ENCODE measurements at regions not wholly inside any gene's neighbourhood (a gene's known extent, or its start where the extent isn't known, plus 50 kb on each side); places are given as distances from the start of the nearest gene placed in this dataset.

- Mint-ChIP-seq H3K4me3 (ENCODE audit: unreplicated experiment) (no peak overlapping the region), H3K27me3 (ENCODE audit: insufficient read depth, unreplicated experiment) (no peaks in the 10 kb centered on the region), H3K4me1 (ENCODE audit: low read depth, unreplicated experiment) (no peaks in the 10 kb centered on the region), H3K9me3 (ENCODE audit: unreplicated experiment) (no peaks in the 10 kb centered on the region), H3K36me3 (ENCODE audit: insufficient read depth, unreplicated experiment) (no peaks in the 10 kb centered on the region), H3K27ac (ENCODE audit: unreplicated experiment) (no peak overlapping the region)
- no TSS peak for BruUV-seq (replicated peaks)
- Histone ChIP-seq H3K4me1 (no peaks in the 10 kb centered on the region), H3K36me3 (ENCODE audit: control insufficient read depth, insufficient read depth, low read length) (no peaks in the 10 kb centered on the region), H3K9me3 (no peaks in the 10 kb centered on the region), H3K4me3 (ENCODE audit: low read depth, low read length) (no peak overlapping the region), H3K27me3 (replicated peaks; ENCODE audit: control insufficient read depth, insufficient read depth, low read length) (no peaks in the 10 kb centered on the region)
- ChIA-PET POLR2A (no interaction called here), CTCF (no interaction called here)
- TF ChIP-seq CTCF (IDR thresholded peaks at IDR 0.05; ENCODE audit: insufficient read depth in 1 of 2, low read depth in 1 of 2, low read length in 1 of 2, severe bottlenecking in 1 of 2, unreplicated experiment in 1 of 2) = no peak
- DNase-seq = no peak
- intact Hi-C loops (cut with micrococcal nuclease; ENCODE audit: unreplicated experiment) = no loop called here
Observed at GRCh38 chr1:199691540-199691939, 336.0 kb upstream of the NR5A2 start.

- no peaks in the 10 kb centered on the region for H3K9me3 ChIP-seq
- H3K4me3 ChIP-seq (ENCODE audit: low read depth, low read length) = no peak overlapping the region
- no peaks in the 10 kb centered on the region for H3K4me1 ChIP-seq
- Mint-ChIP-seq H3K9me3 (ENCODE audit: unreplicated experiment) (no peaks in the 10 kb centered on the region), H3K4me1 (ENCODE audit: low read depth, unreplicated experiment) (no peaks in the 10 kb centered on the region), H3K4me3 (ENCODE audit: unreplicated experiment) (no peak overlapping the region), H3K27ac (ENCODE audit: unreplicated experiment) (no peak overlapping the region), H3K27me3 (ENCODE audit: insufficient read depth, unreplicated experiment) (peaks cover 2% of the 10 kb centered on the region), H3K36me3 (ENCODE audit: insufficient read depth, unreplicated experiment) (no peaks in the 10 kb centered on the region)
- POLR2A ChIA-PET = no interaction called here
- CTCF ChIA-PET = no interaction called here
- no peaks in the 10 kb centered on the region for H3K36me3 ChIP-seq (ENCODE audit: control insufficient read depth, insufficient read depth, low read length)
- intact Hi-C loops (cut with micrococcal nuclease; ENCODE audit: unreplicated experiment) = no loop called here
- no TSS peak for BruUV-seq (replicated peaks)
- no peak for TF ChIP-seq CTCF (IDR thresholded peaks at IDR 0.05; ENCODE audit: insufficient read depth in 1 of 2, low read depth in 1 of 2, low read length in 1 of 2, severe bottlenecking in 1 of 2, unreplicated experiment in 1 of 2)
- no peak for DNase-seq
- H3K27me3 ChIP-seq (replicated peaks; ENCODE audit: control insufficient read depth, insufficient read depth, low read length) = no peaks in the 10 kb centered on the region
Observed at GRCh38 chr1:199693724-199694123, 333.8 kb upstream of the NR5A2 start.

GRCh38 chr1:199696225-199696624 lies 331.3 kb upstream of the NR5A2 start:
- Histone ChIP-seq H3K4me3 (ENCODE audit: low read depth, low read length) (no peak overlapping the region), H3K27me3 (replicated peaks; ENCODE audit: control insufficient read depth, insufficient read depth, low read length) (no peaks in the 10 kb centered on the region), H3K4me1 (no peaks in the 10 kb centered on the region), H3K36me3 (ENCODE audit: control insufficient read depth, insufficient read depth, low read length) (no peaks in the 10 kb centered on the region), H3K9me3 (no peaks in the 10 kb centered on the region)
- peaks cover 6% of the 10 kb centered on the region for H3K27me3 Mint-ChIP-seq (ENCODE audit: insufficient read depth, unreplicated experiment)
- H3K9me3 Mint-ChIP-seq (ENCODE audit: unreplicated experiment) = no peaks in the 10 kb centered on the region
- BruUV-seq (replicated peaks) = no TSS peak
- CTCF ChIA-PET = no interaction called here
- no peak for TF ChIP-seq CTCF (IDR thresholded peaks at IDR 0.05; ENCODE audit: insufficient read depth in 1 of 2, low read depth in 1 of 2, low read length in 1 of 2, severe bottlenecking in 1 of 2, unreplicated experiment in 1 of 2)
- DNase-seq = no peak
- no peak overlapping the region for H3K27ac Mint-ChIP-seq (ENCODE audit: unreplicated experiment)
- intact Hi-C loops (cut with micrococcal nuclease; ENCODE audit: unreplicated experiment) = no loop called here
- H3K4me1 Mint-ChIP-seq (ENCODE audit: low read depth, unreplicated experiment) = no peaks in the 10 kb centered on the region
- H3K36me3 Mint-ChIP-seq (ENCODE audit: insufficient read depth, unreplicated experiment) = no peaks in the 10 kb centered on the region
- POLR2A ChIA-PET = no interaction called here
- no peak overlapping the region for H3K4me3 Mint-ChIP-seq (ENCODE audit: unreplicated experiment)

Measured in Caco-2 (cell line).